ENCODE measurements at regions not wholly inside any gene's neighbourhood (a gene's known extent, or its start where the extent isn't known, plus 50 kb on each side); places are given as distances from the start of the nearest gene placed in this dataset.
A peak's percentile ranks its signal among the peaks of the same experiment; 100 is the strongest.

DNA sequence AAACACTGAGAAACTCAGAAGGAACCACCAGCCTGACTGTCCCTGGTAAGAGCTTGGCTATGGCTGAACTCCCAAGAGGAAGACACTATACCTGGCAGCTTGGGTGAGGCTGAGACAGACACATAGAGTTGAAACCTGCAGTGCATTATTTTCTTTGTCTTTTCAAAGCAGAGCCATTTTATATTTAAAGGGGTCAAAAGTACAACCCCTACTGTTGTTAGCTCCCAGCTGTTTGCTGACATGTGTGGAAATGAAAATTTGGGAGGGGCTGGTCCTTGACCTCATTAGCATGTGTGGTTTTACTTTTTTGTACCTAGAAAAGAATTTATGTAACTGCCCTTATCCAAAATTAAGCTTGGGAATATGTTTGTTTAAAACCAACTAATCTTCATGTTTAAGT lies 309.0 kb downstream of the RPRM start:
- TF ChIP-seq, protein P1, sequence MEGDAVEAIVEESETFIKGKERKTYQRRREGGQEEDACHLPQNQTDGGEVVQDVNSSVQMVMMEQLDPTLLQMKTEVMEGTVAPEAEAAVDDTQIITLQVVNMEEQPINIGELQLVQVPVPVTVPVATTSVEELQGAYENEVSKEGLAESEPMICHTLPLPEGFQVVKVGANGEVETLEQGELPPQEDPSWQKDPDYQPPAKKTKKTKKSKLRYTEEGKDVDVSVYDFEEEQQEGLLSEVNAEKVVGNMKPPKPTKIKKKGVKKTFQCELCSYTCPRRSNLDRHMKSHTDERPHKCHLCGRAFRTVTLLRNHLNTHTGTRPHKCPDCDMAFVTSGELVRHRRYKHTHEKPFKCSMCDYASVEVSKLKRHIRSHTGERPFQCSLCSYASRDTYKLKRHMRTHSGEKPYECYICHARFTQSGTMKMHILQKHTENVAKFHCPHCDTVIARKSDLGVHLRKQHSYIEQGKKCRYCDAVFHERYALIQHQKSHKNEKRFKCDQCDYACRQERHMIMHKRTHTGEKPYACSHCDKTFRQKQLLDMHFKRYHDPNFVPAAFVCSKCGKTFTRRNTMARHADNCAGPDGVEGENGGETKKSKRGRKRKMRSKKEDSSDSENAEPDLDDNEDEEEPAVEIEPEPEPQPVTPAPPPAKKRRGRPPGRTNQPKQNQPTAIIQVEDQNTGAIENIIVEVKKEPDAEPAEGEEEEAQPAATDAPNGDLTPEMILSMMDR (IDR thresholded peaks at IDR 0.05; ENCODE audit: control insufficient read depth, extremely low read depth, insufficient read depth): no peak
- DNase-seq (ENCODE audit: low read depth): no peak
- no peak overlapping the region for H3K4me3 ChIP-seq (ENCODE audit: low read depth, low read length)

DNA sequence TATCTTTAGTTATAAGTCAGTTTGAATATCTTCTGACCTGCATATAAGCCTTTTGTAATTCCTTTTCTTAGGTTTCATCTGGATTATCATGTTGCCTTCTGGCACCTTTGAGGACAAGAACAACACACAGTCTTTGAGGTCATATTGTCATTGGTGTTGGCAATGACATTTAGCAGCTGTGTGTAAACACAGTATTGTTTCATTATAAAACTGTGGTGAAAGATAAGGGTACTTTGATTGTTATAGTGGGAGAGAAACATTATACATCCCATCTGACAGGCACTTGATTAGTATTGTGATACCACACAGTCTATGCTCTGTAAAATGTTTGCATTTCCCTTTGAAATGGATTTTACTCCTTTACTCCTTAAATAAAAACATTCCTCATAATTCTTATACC lies 313.5 kb downstream of the RPRM start:
- H3K4me3 ChIP-seq (ENCODE audit: low read depth, low read length): no peak overlapping the region
- TF ChIP-seq, protein P1 (IDR thresholded peaks at IDR 0.05; ENCODE audit: control insufficient read depth, extremely low read depth, insufficient read depth): no peak
- no peak for DNase-seq (ENCODE audit: low read depth)

DNA sequence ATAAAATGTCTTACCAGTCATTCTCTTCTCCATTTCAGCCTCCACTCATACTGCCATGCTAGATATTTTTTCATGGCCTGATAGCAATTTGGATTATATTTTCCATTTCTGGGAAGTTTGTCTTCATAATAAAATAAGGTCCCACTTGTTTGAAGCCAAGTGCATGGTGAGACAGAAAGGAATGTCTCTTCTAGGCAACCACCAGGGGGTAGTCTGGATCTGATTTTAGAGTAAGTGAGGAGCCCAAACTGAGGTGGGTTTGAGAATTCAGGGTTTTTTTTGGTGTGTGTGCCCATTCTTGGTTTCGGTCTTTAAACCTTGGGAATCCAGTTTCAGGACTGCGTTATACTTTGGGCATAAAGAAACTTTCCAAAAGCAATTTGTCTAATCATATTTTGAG lies 315.5 kb downstream of the RPRM start:
- peak; percentile 11 for DNase-seq (ENCODE audit: low read depth)
- TF ChIP-seq, protein P1 (IDR thresholded peaks at IDR 0.05; ENCODE audit: control insufficient read depth, extremely low read depth, insufficient read depth): peak; percentile 57
- H3K4me3 ChIP-seq (ENCODE audit: low read depth, low read length): no peak overlapping the region

DNA sequence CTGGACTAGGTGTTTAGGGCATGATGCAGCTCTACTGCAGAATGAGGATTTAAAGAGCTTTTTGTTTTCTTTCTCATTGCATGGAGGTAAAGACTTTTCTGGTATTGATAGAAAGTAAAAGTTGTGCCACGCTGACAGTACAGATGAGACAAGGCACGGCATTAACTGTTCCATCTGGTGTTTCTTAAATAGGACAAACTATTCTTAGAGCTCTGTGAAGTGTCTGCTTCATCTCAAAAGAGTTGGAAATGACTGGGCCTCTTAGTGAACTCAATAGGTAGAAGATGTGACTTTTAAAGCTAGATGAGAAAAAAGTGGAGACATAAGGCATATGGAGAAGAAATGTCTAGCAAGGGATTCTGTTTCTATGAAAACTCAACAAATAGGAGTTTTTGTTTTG lies 321.8 kb downstream of the RPRM start:
- TF ChIP-seq, protein P1 (IDR thresholded peaks at IDR 0.05; ENCODE audit: control insufficient read depth, extremely low read depth, insufficient read depth): no peak
- H3K4me3 ChIP-seq (ENCODE audit: low read depth, low read length): no peak overlapping the region
- DNase-seq (ENCODE audit: low read depth): no peak

DNA sequence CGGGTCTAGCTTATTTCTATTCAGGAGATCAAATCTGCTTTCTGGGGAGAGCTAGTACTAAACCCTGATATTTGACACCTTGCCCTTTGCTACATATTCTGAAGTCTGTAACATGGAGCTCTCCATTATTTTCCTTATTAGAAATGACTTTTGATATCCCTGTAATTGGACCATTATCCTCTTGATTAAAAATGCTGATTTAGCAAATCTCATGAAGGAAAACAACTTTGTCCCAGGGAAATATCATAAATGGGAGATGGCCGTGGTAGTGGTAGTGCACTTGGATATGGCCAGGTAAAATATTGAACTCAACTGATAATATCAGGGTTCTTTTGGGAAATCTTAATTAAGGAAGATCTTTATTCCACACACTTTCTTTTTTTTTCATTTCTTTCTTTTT lies 326.5 kb downstream of the RPRM start:
- TF ChIP-seq, protein P1 (IDR thresholded peaks at IDR 0.05; ENCODE audit: control insufficient read depth, extremely low read depth, insufficient read depth): no peak
- H3K4me3 ChIP-seq (ENCODE audit: low read depth, low read length): no peak overlapping the region
- no peak for DNase-seq (ENCODE audit: low read depth)

DNA sequence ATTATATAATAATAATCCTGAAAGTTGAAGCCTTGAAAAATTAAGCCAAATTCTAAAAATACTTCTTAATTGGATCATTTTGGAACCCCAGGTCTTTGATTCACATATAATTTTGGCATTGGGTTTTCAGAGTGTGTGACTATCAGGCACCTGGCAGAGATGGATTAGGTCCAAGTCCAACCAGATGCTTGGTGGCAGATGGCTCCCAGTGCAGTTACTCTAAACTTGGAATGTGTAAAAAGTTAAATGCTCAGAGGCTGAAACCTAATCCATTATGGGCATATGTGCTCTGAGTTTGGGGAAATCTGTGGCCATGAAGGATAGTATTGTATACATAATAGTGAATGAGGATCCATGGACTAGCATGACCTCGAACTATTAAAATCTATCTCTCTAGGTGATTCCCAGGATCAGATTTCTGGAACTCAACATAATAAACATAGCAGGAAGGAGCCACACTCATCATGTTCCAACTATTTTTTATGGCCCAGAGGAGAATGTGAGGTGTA lies 333.0 kb downstream of the RPRM start:
- no peak overlapping the region for H3K4me3 ChIP-seq (ENCODE audit: low read depth, low read length)
- no peak for DNase-seq (ENCODE audit: low read depth)
- TF ChIP-seq, protein P1 (IDR thresholded peaks at IDR 0.05; ENCODE audit: control insufficient read depth, extremely low read depth, insufficient read depth): no peak

DNA sequence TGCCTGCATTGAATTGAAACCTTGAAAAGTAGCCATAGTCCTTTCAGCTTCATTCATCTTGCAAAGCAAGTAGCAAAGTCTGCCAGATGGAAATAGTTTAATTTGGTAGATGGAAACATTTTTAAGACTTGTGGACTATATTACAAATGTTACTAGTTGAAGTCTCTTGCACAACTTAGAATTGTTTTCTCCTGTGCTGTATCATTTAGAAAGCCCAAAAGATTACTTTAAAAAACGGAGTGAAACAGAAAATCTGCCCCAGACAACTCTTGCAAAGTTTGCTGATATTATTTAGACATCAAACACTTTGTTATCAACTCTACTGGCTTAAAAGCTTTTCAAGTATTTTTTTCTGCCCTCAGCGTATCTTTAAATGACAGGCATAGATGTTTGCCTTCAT lies 335.0 kb downstream of the RPRM start:
- H3K4me3 ChIP-seq (ENCODE audit: low read depth, low read length): no peak overlapping the region
- TF ChIP-seq, protein P1 (IDR thresholded peaks at IDR 0.05; ENCODE audit: control insufficient read depth, extremely low read depth, insufficient read depth): no peak
- no peak for DNase-seq (ENCODE audit: low read depth)
